SK-N-SH treated with all-trans-retinoic acid at 6 μM for 48 hours (cell line): ENCODE measurements at regions not wholly inside any gene's neighbourhood (a gene's known extent, or its start where the extent isn't known, plus 50 kb on each side); places are given as distances from the start of the nearest gene placed in this dataset.

Experiments
- ARNTL ChIP-seq: fragments of 450-650 bp; formaldehyde crosslinking; IDR thresholded peaks from 2 replicates; pipeline ENCODE4 v1.5.0; 2020; ENCODE audit warnings: low read depth, mild to moderate bottlenecking, moderate library complexity, borderline replicate concordance
- BACH2 ChIP-seq: fragments of 250-450 bp; sonication (Bioruptor Pico); IDR thresholded peaks from 2 replicates; pipeline ENCODE4 v1.9.0; 2021; ENCODE audit warnings: mild to moderate bottlenecking, borderline replicate concordance
- CSRNP3 ChIP-seq: fragments of 250-450 bp; sonication (Bioruptor Pico); IDR thresholded peaks from 2 replicates; pipeline ENCODE4 v1.5.1; 2021; ENCODE audit warnings: mild to moderate bottlenecking, moderate library complexity
- ESRRG ChIP-seq: fragments of 250-450 bp; sonication (Bioruptor Pico); IDR thresholded peaks from 2 replicates; pipeline ENCODE4 v1.6.1; 2021; ENCODE audit warnings: mild to moderate bottlenecking
- OSR1 ChIP-seq: fragments of 250-450 bp; sonication (Bioruptor Pico); IDR thresholded peaks from 2 replicates; pipeline ENCODE4 v1.8.0; 2022; ENCODE audit warnings: moderate library complexity, mild to moderate bottlenecking, inconsistent platforms
- POU6F1 ChIP-seq: fragments of 250-450 bp; sonication (Bioruptor Pico); IDR thresholded peaks from 2 replicates; pipeline ENCODE4 v1.8.0; 2021; ENCODE audit warnings: low read depth, mild to moderate bottlenecking, moderate library complexity, borderline replicate concordance
- PPARA ChIP-seq: fragments of 250-450 bp; sonication (Bioruptor Pico); IDR thresholded peaks from 2 replicates; pipeline ENCODE4 v1.5.0; 2020; ENCODE audit warnings: mild to moderate bottlenecking, borderline replicate concordance
- RARB ChIP-seq: fragments of 250-450 bp; sonication (Bioruptor Pico); IDR thresholded peaks from 2 replicates; pipeline ENCODE4 v1.8.0; 2021; ENCODE audit warnings: mild to moderate bottlenecking, moderate library complexity
- SNAI2 ChIP-seq: fragments of 250-450 bp; sonication (Bioruptor Pico); IDR thresholded peaks from 2 replicates; pipeline ENCODE4 v1.5.0; 2020; ENCODE audit warnings: mild to moderate bottlenecking, moderate library complexity
- TSHZ2 ChIP-seq: fragments of 250-450 bp; sonication (Bioruptor Pico); IDR thresholded peaks from 2 replicates; pipeline ENCODE4 v1.5.0; 2020; ENCODE audit warnings: mild to moderate bottlenecking, moderate library complexity
- ZFP3 ChIP-seq: fragments of 250-450 bp; sonication (Bioruptor Pico); IDR thresholded peaks from 2 replicates; pipeline ENCODE4 v1.5.0; 2020; ENCODE audit warnings: mild to moderate bottlenecking, moderate library complexity
- ZNF8 ChIP-seq: fragments of 450-650 bp; formaldehyde crosslinking; IDR thresholded peaks from 2 replicates; pipeline ENCODE4 v1.5.0; 2020; ENCODE audit warnings: mild to moderate bottlenecking, moderate library complexity
- TF ChIP-seq, protein P1 (sequence below): fragments of 250-450 bp; sonication (Bioruptor Pico); IDR thresholded peaks from 2 replicates; pipeline ENCODE4 v1.8.0; 2020; ENCODE audit warnings: mild to moderate bottlenecking, moderate library complexity, borderline replicate concordance
- TF ChIP-seq, protein P2 (sequence below): fragments of 250-450 bp; sonication (Bioruptor Pico); IDR thresholded peaks from 2 replicates; pipeline ENCODE4 v1.5.1; 2020; ENCODE audit warnings: low read depth, mild to moderate bottlenecking, moderate library complexity

DNA sequence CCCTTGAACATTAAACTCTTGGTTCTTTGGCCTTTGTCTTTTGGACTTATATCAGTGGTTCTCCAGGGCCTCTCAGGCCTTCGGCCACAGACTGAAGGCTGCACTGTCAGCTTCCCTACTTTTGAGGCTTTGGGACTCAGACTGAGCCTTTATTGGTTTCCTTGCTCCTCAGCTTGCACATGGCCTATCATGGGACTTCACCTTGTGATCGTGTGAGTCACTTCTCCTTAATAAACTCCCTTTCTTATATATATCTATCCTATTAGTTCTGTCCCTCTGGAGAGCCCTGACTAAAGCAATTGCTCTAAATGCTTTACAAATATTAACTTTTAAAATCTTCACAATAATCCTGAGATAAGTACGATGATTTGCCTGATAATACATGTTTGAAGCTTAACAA is 353.6 kb upstream of the TRIB2 start:
- TF ChIP-seq OSR1 (CRISPR knock-in tag): no peak
- no peak for TF ChIP-seq TSHZ2 (CRISPR knock-in tag)
- no peak for TF ChIP-seq RARB (CRISPR knock-in tag)
- TF ChIP-seq, protein P1, sequence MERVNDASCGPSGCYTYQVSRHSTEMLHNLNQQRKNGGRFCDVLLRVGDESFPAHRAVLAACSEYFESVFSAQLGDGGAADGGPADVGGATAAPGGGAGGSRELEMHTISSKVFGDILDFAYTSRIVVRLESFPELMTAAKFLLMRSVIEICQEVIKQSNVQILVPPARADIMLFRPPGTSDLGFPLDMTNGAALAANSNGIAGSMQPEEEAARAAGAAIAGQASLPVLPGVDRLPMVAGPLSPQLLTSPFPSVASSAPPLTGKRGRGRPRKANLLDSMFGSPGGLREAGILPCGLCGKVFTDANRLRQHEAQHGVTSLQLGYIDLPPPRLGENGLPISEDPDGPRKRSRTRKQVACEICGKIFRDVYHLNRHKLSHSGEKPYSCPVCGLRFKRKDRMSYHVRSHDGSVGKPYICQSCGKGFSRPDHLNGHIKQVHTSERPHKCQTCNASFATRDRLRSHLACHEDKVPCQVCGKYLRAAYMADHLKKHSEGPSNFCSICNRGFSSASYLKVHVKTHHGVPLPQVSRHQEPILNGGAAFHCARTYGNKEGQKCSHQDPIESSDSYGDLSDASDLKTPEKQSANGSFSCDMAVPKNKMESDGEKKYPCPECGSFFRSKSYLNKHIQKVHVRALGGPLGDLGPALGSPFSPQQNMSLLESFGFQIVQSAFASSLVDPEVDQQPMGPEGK (CRISPR knock-in tag): no peak
- TF ChIP-seq POU6F1: no peak
- no peak for TF ChIP-seq BACH2
- no peak for TF ChIP-seq PPARA (CRISPR knock-in tag)
- TF ChIP-seq, protein P2, sequence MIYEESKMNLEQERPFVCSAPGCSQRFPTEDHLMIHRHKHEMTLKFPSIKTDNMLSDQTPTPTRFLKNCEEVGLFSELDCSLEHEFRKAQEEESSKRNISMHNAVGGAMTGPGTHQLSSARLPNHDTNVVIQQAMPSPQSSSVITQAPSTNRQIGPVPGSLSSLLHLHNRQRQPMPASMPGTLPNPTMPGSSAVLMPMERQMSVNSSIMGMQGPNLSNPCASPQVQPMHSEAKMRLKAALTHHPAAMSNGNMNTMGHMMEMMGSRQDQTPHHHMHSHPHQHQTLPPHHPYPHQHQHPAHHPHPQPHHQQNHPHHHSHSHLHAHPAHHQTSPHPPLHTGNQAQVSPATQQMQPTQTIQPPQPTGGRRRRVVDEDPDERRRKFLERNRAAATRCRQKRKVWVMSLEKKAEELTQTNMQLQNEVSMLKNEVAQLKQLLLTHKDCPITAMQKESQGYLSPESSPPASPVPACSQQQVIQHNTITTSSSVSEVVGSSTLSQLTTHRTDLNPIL (CRISPR knock-in tag): no peak
- TF ChIP-seq ZNF8 (CRISPR knock-in tag): no peak
- TF ChIP-seq ARNTL (CRISPR knock-in tag): no peak
- no peak for TF ChIP-seq SNAI2 (CRISPR knock-in tag)
- TF ChIP-seq ESRRG: no peak
- TF ChIP-seq ZFP3: no peak
- TF ChIP-seq CSRNP3 (CRISPR knock-in tag): no peak
